ENCODE measurements at regions not wholly inside any gene's neighbourhood (a gene's known extent, or its start where the extent isn't known, plus 50 kb on each side); places are given as distances from the start of the nearest gene placed in this dataset.
"Not testable (repeated sequence)": the region's sequence is repeated elsewhere in the genome, so short reads cannot be mapped to it uniquely, and the experiment has no call there.

GRCh38 chr1:146883190-146883589 is 54.9 kb upstream of the NBPF12 start:
- H3K9me3 Mint-ChIP-seq; H3K36me3 Mint-ChIP-seq; POLR2A ChIA-PET; ATAC-seq; H3K27ac ChIP-seq (ENCODE audit: low read depth, low read length); DNase-seq; H3K4me1 Mint-ChIP-seq; H3K4me1 ChIP-seq (ENCODE audit: control insufficient read depth in 2 of 2, insufficient read depth in 2 of 2, low read length in 2 of 2); H3K27ac Mint-ChIP-seq; H3K4me3 Mint-ChIP-seq; H3K4me3 ChIP-seq (ENCODE audit: low read length); H3K36me3 ChIP-seq (ENCODE audit: control insufficient read depth in 2 of 3, insufficient read depth in 3 of 3, low read length in 3 of 3); H3K9me3 ChIP-seq (ENCODE audit: control insufficient read depth in 2 of 3, low read length in 3 of 3); H3K27me3 Mint-ChIP-seq; CTCF ChIA-PET; H3K27me3 ChIP-seq (ENCODE audit: control insufficient read depth in 2 of 2, insufficient read depth in 2 of 2, low read length in 2 of 2); intact Hi-C loops (cut with micrococcal nuclease): not testable (repeated sequence)

DNA sequence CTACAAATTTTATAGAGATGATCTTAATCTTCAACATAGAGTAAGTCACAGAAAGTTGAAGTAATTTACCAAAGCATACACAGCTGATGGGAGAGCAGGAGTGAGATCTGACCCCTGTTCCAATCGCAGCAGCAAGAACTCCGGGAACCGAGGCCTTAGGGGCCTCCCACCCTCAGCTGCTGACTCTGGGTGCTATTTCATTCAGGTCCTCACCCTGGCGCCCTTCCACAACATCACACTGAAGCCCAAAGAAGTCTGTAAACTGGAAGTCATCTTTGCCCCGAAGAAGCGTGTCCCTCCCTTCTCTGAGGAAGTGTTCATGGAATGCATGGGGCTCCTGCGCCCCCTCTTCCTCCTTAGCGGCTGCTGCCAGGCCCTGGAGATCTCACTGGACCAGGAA is 57.0 kb upstream of the NBPF12 start:
- DNase-seq; CTCF ChIA-PET; H3K4me1 Mint-ChIP-seq; H3K9me3 ChIP-seq (ENCODE audit: control insufficient read depth in 2 of 3, low read length in 3 of 3); H3K27ac Mint-ChIP-seq; H3K36me3 Mint-ChIP-seq; H3K27me3 Mint-ChIP-seq; ATAC-seq; intact Hi-C loops (cut with micrococcal nuclease); H3K27ac ChIP-seq (ENCODE audit: low read depth, low read length); H3K4me1 ChIP-seq (ENCODE audit: control insufficient read depth in 2 of 2, insufficient read depth in 2 of 2, low read length in 2 of 2); POLR2A ChIA-PET; H3K9me3 Mint-ChIP-seq; H3K27me3 ChIP-seq (ENCODE audit: control insufficient read depth in 2 of 2, insufficient read depth in 2 of 2, low read length in 2 of 2); H3K36me3 ChIP-seq (ENCODE audit: control insufficient read depth in 2 of 3, insufficient read depth in 3 of 3, low read length in 3 of 3); H3K4me3 Mint-ChIP-seq; H3K4me3 ChIP-seq (ENCODE audit: low read length): not testable (repeated sequence)

- H3K4me3 Mint-ChIP-seq; H3K4me1 Mint-ChIP-seq; H3K27ac Mint-ChIP-seq; ATAC-seq; H3K27me3 ChIP-seq (ENCODE audit: control insufficient read depth in 2 of 2, insufficient read depth in 2 of 2, low read length in 2 of 2); CTCF ChIA-PET; H3K36me3 ChIP-seq (ENCODE audit: control insufficient read depth in 2 of 3, insufficient read depth in 3 of 3, low read length in 3 of 3); intact Hi-C loops (cut with micrococcal nuclease); H3K9me3 ChIP-seq (ENCODE audit: control insufficient read depth in 2 of 3, low read length in 3 of 3); H3K4me1 ChIP-seq (ENCODE audit: control insufficient read depth in 2 of 2, insufficient read depth in 2 of 2, low read length in 2 of 2); DNase-seq; H3K27me3 Mint-ChIP-seq; POLR2A ChIA-PET; H3K4me3 ChIP-seq (ENCODE audit: low read length); H3K27ac ChIP-seq (ENCODE audit: low read depth, low read length); H3K36me3 Mint-ChIP-seq: not testable (repeated sequence)
- peaks cover 0 to 11% (median 0%) of the 10 kb centered on the region in 11 donors for H3K9me3 Mint-ChIP-seq
Measured at GRCh38 chr1:146863799-146864319, 74.3 kb upstream of the NBPF12 start.

- H3K9me3 Mint-ChIP-seq; H3K36me3 Mint-ChIP-seq; H3K36me3 ChIP-seq (ENCODE audit: control insufficient read depth in 2 of 3, insufficient read depth in 3 of 3, low read length in 3 of 3); H3K4me3 ChIP-seq (ENCODE audit: low read length); H3K27me3 Mint-ChIP-seq; H3K27me3 ChIP-seq (ENCODE audit: control insufficient read depth in 2 of 2, insufficient read depth in 2 of 2, low read length in 2 of 2); ATAC-seq; DNase-seq; intact Hi-C loops (cut with micrococcal nuclease); H3K4me1 ChIP-seq (ENCODE audit: control insufficient read depth in 2 of 2, insufficient read depth in 2 of 2, low read length in 2 of 2); H3K4me3 Mint-ChIP-seq; POLR2A ChIA-PET; H3K4me1 Mint-ChIP-seq; H3K9me3 ChIP-seq (ENCODE audit: control insufficient read depth in 2 of 3, low read length in 3 of 3); H3K27ac ChIP-seq (ENCODE audit: low read depth, low read length); CTCF ChIA-PET; H3K27ac Mint-ChIP-seq: not testable (repeated sequence)
Measured at GRCh38 chr1:146853147-146853546, 85.0 kb upstream of the NBPF12 start.

DNA sequence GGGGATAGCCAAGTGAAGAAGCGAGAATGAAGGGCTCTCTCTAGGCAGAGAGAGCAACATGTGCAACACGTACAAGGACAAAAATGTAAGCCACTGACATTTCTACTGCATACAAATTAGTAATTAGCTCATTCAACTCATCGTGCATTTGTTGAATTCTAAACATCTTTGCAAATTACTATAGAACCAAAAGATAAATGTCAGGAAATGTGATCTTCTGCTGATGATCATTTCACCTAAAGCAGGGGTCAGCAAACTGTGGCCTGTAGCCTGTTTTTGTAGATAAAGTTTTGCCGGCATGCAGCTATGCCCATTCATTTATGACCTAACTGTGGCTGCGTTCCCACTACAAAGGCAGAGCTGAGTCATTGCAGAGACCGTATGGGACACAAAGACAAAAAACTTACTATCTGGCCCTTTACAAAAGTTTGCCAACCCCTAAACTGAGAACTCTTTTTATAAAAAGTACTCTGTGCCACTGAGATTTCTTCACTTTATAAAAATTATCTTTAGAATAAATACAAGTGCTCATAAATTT is 87.7 kb upstream of the NBPF12 start:
- CTCF ChIA-PET; ATAC-seq; H3K4me3 Mint-ChIP-seq; H3K9me3 Mint-ChIP-seq; H3K36me3 Mint-ChIP-seq; H3K27ac Mint-ChIP-seq; H3K27ac ChIP-seq (ENCODE audit: low read depth, low read length); H3K27me3 Mint-ChIP-seq; H3K4me1 ChIP-seq (ENCODE audit: control insufficient read depth in 2 of 2, insufficient read depth in 2 of 2, low read length in 2 of 2); intact Hi-C loops (cut with micrococcal nuclease); POLR2A ChIA-PET; DNase-seq; H3K36me3 ChIP-seq (ENCODE audit: control insufficient read depth in 2 of 3, insufficient read depth in 3 of 3, low read length in 3 of 3); H3K27me3 ChIP-seq (ENCODE audit: control insufficient read depth in 2 of 2, insufficient read depth in 2 of 2, low read length in 2 of 2); H3K9me3 ChIP-seq (ENCODE audit: control insufficient read depth in 2 of 3, low read length in 3 of 3); H3K4me1 Mint-ChIP-seq; H3K4me3 ChIP-seq (ENCODE audit: low read length): not testable (repeated sequence)

DNA sequence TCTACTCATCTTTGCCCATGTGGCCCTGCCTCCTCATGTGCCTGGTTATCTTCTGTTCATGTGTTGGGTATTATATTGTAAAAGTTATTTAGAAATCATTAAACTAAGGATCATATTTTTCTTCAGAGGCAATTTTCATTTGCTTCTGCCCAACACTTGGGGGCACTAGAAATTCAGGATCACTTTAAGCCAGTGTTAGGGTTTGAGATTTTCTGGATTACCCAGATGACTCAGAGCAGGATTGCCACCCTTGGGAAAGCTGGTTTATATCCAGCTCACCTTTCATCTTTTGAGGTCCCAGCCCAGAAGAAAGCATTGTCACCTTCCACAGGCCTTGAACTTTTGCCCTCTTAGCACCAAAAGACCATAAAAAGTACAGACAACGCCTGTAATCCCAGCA is 99.4 kb upstream of the NBPF12 start:
- H3K27me3 ChIP-seq (ENCODE audit: control insufficient read depth in 2 of 2, insufficient read depth in 2 of 2, low read length in 2 of 2); DNase-seq; H3K36me3 Mint-ChIP-seq; CTCF ChIA-PET; H3K9me3 ChIP-seq (ENCODE audit: control insufficient read depth in 2 of 3, low read length in 3 of 3); intact Hi-C loops (cut with micrococcal nuclease); H3K27ac Mint-ChIP-seq; H3K4me3 ChIP-seq (ENCODE audit: low read length); H3K9me3 Mint-ChIP-seq; H3K4me1 ChIP-seq (ENCODE audit: control insufficient read depth in 2 of 2, insufficient read depth in 2 of 2, low read length in 2 of 2); H3K27me3 Mint-ChIP-seq; H3K4me1 Mint-ChIP-seq; POLR2A ChIA-PET; H3K4me3 Mint-ChIP-seq; ATAC-seq; H3K36me3 ChIP-seq (ENCODE audit: control insufficient read depth in 2 of 3, insufficient read depth in 3 of 3, low read length in 3 of 3); H3K27ac ChIP-seq (ENCODE audit: low read depth, low read length): not testable (repeated sequence)

DNA sequence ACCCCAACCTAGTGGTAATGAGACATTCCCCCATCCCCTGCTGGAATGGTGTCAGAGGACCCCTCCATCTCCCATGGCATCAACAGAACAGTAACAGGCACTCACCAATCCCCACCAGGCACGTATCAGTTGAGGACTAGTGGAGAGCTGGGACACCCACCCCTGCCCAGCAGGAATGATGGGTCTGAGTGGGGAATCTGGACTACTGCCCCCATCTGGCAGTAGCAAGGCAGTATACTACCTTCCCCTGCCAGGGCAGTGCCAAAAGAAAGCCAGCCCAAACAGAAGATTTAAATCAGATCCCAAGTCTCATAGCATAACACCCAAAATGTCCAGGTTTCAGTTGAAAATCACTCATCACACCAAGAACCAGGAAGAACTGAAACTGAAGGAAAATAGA is 111.2 kb upstream of the NBPF12 start:
- H3K27ac Mint-ChIP-seq; CTCF ChIA-PET; H3K9me3 ChIP-seq (ENCODE audit: control insufficient read depth in 2 of 3, low read length in 3 of 3); ATAC-seq; H3K36me3 ChIP-seq (ENCODE audit: control insufficient read depth in 2 of 3, insufficient read depth in 3 of 3, low read length in 3 of 3); H3K27me3 ChIP-seq (ENCODE audit: control insufficient read depth in 2 of 2, insufficient read depth in 2 of 2, low read length in 2 of 2); H3K4me1 Mint-ChIP-seq; H3K27me3 Mint-ChIP-seq; H3K4me1 ChIP-seq (ENCODE audit: control insufficient read depth in 2 of 2, insufficient read depth in 2 of 2, low read length in 2 of 2); H3K9me3 Mint-ChIP-seq; intact Hi-C loops (cut with micrococcal nuclease); POLR2A ChIA-PET; H3K4me3 Mint-ChIP-seq; H3K4me3 ChIP-seq (ENCODE audit: low read length); DNase-seq; H3K27ac ChIP-seq (ENCODE audit: low read depth, low read length); H3K36me3 Mint-ChIP-seq: not testable (repeated sequence)
